Nephron progenitor cell (in vitro differentiated cells): ENCODE measurements at regions not wholly inside any gene's neighbourhood (a gene's known extent, or its start where the extent isn't known, plus 50 kb on each side); places are given as distances from the start of the nearest gene placed in this dataset.

Experiments used
- DNase-seq: peaks from one replicate; pipeline ENCODE4 v3.0.0; 2021
- H3K27ac Mint-ChIP-seq: 2 replicates; pipeline ENCODE4 v1.8.0; 2021; ENCODE audit warnings: mild to moderate bottlenecking, moderate library complexity, mixed read lengths
- H3K27me3 Mint-ChIP-seq: 2 replicates; pipeline ENCODE4 v1.8.0; 2021; ENCODE audit warnings: mild to moderate bottlenecking, low read depth, mixed read lengths; ENCODE audit not compliant: poor library complexity
- H3K36me3 Mint-ChIP-seq: 2 replicates; pipeline ENCODE4 v1.8.0; 2021; ENCODE audit warnings: low read depth, mixed read lengths
- H3K4me1 Mint-ChIP-seq: 2 replicates; pipeline ENCODE4 v1.8.0; 2021; ENCODE audit warnings: mixed read lengths
- H3K4me3 Mint-ChIP-seq: 2 replicates; pipeline ENCODE4 v1.8.0; 2021; ENCODE audit warnings: mild to moderate bottlenecking, moderate library complexity, mixed read lengths
- H3K9me3 Mint-ChIP-seq: 2 replicates; pipeline ENCODE4 v1.8.0; 2021; ENCODE audit warnings: mild to moderate bottlenecking, moderate library complexity, mixed read lengths
- CTCF ChIP-seq: fragments of 200-600 bp; sonication (generic); IDR thresholded peaks from 2 replicates; pipeline ENCODE4 v1.5.0; 2021; ENCODE audit warnings: antibody characterized with exemption

- no peak overlapping the region for H3K27ac Mint-ChIP-seq
- H3K27me3 Mint-ChIP-seq = peaks cover 3% of the 10 kb centered on the region
- no peak for TF ChIP-seq CTCF
- no peak overlapping the region for H3K4me3 Mint-ChIP-seq
- DNase-seq = no peak
- no peaks in the 10 kb centered on the region for H3K9me3 Mint-ChIP-seq
- H3K36me3 Mint-ChIP-seq = no peaks in the 10 kb centered on the region
- peaks cover 5% of the 10 kb centered on the region for H3K4me1 Mint-ChIP-seq
Measured at GRCh38 chr16:79800016-79800608, 199.6 kb upstream of the MAF start.

GRCh38 chr16:79798416-79799053 lies 198.0 kb upstream of the MAF start:
- DNase-seq = no peak
- Mint-ChIP-seq H3K27me3 (peaks cover 4% of the 10 kb centered on the region), H3K36me3 (no peaks in the 10 kb centered on the region), H3K9me3 (no peaks in the 10 kb centered on the region), H3K4me3 (no peak overlapping the region), H3K4me1 (peaks cover 5% of the 10 kb centered on the region), H3K27ac (no peak overlapping the region)
- TF ChIP-seq CTCF = no peak

GRCh38 chr16:79797486-79797885 lies 196.9 kb upstream of the MAF start:
- H3K9me3 Mint-ChIP-seq = no peaks in the 10 kb centered on the region
- H3K4me3 Mint-ChIP-seq = no peak overlapping the region
- no peak for DNase-seq
- H3K36me3 Mint-ChIP-seq = no peaks in the 10 kb centered on the region
- TF ChIP-seq CTCF = no peak
- H3K27ac Mint-ChIP-seq = no peak overlapping the region
- peaks cover 5% of the 10 kb centered on the region for H3K4me1 Mint-ChIP-seq
- peaks cover 4% of the 10 kb centered on the region for H3K27me3 Mint-ChIP-seq

GRCh38 chr16:79795556-79795955 lies 195.0 kb upstream of the MAF start:
- H3K27me3 Mint-ChIP-seq = peaks cover 4% of the 10 kb centered on the region
- no peak overlapping the region for H3K4me3 Mint-ChIP-seq
- H3K36me3 Mint-ChIP-seq = no peaks in the 10 kb centered on the region
- DNase-seq = no peak
- no peak for TF ChIP-seq CTCF
- no peak overlapping the region for H3K27ac Mint-ChIP-seq
- H3K9me3 Mint-ChIP-seq = no peaks in the 10 kb centered on the region
- peaks cover 5% of the 10 kb centered on the region for H3K4me1 Mint-ChIP-seq

GRCh38 chr16:79794941-79795340 lies 194.4 kb upstream of the MAF start:
- TF ChIP-seq CTCF = no peak
- no peaks in the 10 kb centered on the region for H3K36me3 Mint-ChIP-seq
- H3K4me1 Mint-ChIP-seq = peaks cover 5% of the 10 kb centered on the region
- H3K27ac Mint-ChIP-seq = no peak overlapping the region
- H3K27me3 Mint-ChIP-seq = peaks cover 4% of the 10 kb centered on the region
- no peak for DNase-seq
- H3K4me3 Mint-ChIP-seq = no peak overlapping the region
- no peaks in the 10 kb centered on the region for H3K9me3 Mint-ChIP-seq
